ENCODE measurements at regions not wholly inside any gene's neighbourhood (a gene's known extent, or its start where the extent isn't known, plus 50 kb on each side); places are given as distances from the start of the nearest gene placed in this dataset.

DNA sequence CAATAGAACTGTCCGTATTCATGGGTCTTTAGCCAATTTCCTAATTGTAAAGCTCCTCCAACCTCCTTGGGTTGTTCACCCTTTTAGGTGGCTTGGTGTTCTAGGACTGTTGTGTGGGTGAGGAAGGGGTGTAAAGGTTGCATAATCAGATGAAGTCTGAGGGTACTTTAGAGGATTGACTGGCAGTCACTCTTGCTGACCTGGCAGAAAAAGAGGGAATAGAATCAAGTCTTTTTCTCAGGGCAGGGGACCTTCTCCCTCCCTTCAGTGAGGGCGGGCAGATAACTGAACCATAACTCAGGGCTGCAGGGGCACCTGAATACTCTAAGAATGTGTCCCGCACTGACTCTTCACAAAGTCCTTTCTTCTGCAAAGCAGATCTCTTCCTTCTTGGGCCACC, 436.2 kb downstream of the CCDC91 start:
- H3K4me3 ChIP-seq (replicated peaks; ENCODE audit: low read depth, low read length) = no peak overlapping the region
- TF ChIP-seq, protein P1, sequence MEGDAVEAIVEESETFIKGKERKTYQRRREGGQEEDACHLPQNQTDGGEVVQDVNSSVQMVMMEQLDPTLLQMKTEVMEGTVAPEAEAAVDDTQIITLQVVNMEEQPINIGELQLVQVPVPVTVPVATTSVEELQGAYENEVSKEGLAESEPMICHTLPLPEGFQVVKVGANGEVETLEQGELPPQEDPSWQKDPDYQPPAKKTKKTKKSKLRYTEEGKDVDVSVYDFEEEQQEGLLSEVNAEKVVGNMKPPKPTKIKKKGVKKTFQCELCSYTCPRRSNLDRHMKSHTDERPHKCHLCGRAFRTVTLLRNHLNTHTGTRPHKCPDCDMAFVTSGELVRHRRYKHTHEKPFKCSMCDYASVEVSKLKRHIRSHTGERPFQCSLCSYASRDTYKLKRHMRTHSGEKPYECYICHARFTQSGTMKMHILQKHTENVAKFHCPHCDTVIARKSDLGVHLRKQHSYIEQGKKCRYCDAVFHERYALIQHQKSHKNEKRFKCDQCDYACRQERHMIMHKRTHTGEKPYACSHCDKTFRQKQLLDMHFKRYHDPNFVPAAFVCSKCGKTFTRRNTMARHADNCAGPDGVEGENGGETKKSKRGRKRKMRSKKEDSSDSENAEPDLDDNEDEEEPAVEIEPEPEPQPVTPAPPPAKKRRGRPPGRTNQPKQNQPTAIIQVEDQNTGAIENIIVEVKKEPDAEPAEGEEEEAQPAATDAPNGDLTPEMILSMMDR (IDR thresholded peaks at IDR 0.05; ENCODE audit: low read length, missing control alignments) = no peak
- DNase-seq (ENCODE audit: low read depth) = no peak

DNA sequence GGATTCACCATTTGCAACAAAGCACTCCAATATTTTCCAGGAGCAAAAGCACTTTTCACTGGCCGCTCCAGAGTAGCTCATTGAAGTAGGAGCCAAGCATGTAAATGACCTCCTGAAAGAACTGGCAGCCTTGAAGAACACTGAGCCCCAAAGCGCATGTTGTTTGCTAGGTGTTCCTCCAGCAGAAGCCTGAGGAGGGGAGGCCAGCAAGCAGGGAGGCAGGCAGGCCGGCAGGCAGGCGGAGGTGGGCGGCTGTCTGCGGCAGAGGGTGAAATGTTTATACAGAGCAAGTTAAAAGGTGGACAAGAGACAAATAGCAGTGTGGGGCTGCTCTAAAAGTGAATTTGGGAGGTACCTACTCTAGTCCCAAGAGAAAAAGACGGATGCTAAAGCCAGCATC, 439.4 kb downstream of the CCDC91 start:
- TF ChIP-seq, protein P1 (IDR thresholded peaks at IDR 0.05; ENCODE audit: low read length, missing control alignments) = no peak
- no peak overlapping the region for H3K4me3 ChIP-seq (replicated peaks; ENCODE audit: low read depth, low read length)
- no peak for DNase-seq (ENCODE audit: low read depth)

DNA sequence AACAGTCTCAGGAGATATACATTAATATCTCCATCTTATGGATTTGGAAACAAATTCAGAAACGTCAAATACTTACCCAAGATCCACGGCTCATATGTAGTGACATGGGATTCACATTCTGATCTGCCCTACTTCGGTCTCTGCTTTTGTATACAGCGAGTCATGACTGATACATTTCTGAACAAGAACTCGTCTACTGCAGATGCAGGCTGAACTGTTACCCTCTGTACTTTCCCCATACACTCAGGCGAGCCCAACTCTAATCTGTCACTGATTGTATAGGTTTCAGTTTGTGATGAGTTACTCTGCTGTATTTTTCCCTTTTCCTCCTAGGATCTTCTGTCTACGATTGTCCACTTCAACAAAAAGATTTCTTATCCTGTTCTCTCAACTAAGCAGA, 441.6 kb downstream of the CCDC91 start:
- DNase-seq (ENCODE audit: low read depth) = no peak
- TF ChIP-seq, protein P1 (IDR thresholded peaks at IDR 0.05; ENCODE audit: low read length, missing control alignments) = no peak
- H3K4me3 ChIP-seq (replicated peaks; ENCODE audit: low read depth, low read length) = no peak overlapping the region

DNA sequence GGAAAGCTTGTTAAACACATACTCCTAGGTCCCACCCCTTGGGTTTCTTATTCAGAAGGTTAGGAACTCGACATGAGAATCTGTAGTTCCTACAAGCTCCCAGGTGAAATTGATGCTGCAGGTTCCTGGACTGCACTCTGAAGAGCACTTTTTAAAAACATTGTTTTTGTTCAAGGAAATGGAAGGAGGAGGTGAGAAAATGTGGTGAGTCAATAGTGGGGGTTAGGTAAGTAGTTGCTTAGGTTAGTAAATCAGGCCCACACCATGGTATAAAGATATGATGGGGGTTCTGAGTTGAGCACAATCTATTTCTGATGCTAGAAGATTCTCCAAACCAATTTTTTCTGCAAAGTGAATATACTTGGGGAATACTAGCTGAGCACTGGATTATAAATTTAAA, 450.3 kb downstream of the CCDC91 start:
- H3K4me3 ChIP-seq (replicated peaks; ENCODE audit: low read depth, low read length) = no peak overlapping the region
- TF ChIP-seq, protein P1 (IDR thresholded peaks at IDR 0.05; ENCODE audit: low read length, missing control alignments) = no peak
- DNase-seq (ENCODE audit: low read depth) = no peak

DNA sequence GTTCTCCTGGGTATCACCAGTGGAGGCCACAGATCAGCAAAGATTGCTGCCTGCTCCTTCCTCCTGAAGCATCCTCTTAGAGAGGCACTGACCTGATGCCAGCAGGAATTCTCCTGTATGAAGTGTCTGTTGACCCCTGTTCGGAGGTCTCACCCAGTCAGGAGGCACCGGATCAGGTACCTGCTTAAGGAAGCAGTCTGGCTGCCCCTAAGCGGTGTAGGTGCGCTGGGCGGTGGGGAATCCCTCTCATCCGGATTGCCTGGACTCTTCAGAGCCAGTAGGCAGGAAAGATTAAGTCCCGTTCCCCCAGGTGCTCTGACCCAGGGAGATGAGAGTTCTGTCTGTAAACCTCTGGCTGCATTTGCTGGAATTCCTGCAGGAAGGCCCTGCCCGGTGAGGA, 455.2 kb downstream of the CCDC91 start:
- DNase-seq (ENCODE audit: low read depth) = no peak
- TF ChIP-seq, protein P1 (IDR thresholded peaks at IDR 0.05; ENCODE audit: low read length, missing control alignments) = no peak
- H3K4me3 ChIP-seq (replicated peaks; ENCODE audit: low read depth, low read length) = no peak overlapping the region

DNA sequence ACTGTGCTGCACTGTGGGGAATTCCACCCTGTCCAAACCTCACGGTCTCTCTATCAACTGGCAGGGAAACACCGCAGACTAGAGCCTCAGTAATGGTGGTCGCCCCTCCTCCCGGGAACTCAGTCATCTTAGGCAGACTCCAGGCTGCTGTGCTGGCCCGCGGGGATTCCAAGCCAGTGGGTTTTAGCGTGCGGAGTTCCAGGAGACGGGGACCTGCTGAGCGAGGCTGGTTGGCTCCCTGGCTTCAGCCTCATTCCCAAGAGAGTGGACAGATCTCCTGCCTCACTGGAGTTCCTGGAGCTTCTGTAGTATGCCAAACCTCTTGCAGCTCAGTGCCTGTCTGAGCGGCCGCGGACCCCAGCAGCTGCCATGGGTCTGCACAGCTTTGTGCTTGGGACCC, 455.6 kb downstream of the CCDC91 start:
- TF ChIP-seq, protein P1 (IDR thresholded peaks at IDR 0.05; ENCODE audit: low read length, missing control alignments) = no peak
- H3K4me3 ChIP-seq (replicated peaks; ENCODE audit: low read depth, low read length) = no peak overlapping the region
- DNase-seq (ENCODE audit: low read depth) = no peak

DNA sequence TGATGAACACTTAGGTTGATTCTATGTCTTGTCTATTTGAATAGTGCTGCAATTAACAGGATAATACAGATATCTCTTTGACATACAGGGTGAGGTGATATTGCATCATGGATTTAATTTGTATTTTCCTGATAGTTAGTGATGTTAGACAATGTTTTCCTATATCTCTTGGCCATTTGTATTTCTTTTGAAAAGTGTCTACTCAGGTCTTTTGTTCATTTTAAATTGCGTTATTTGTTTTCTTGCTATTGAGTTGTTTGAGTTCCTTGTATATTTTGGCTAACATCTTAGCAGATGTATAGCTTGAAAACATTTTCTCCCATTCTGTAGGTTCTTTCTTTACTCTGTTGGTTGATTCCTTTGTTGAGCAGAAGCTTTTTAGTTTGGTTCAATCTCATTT, 460.6 kb downstream of the CCDC91 start:
- H3K4me3 ChIP-seq (replicated peaks; ENCODE audit: low read depth, low read length) = no peak overlapping the region
- TF ChIP-seq, protein P1 (IDR thresholded peaks at IDR 0.05; ENCODE audit: low read length, missing control alignments) = no peak
- DNase-seq (ENCODE audit: low read depth) = no peak

Measured in fibroblast of pulmonary artery (primary cell).